ENCODE measurements at regions not wholly inside any gene's neighbourhood (a gene's known extent, or its start where the extent isn't known, plus 50 kb on each side); places are given as distances from the start of the nearest gene placed in this dataset.
A peak's percentile ranks its signal among the peaks of the same experiment; 100 is the strongest.

DNA sequence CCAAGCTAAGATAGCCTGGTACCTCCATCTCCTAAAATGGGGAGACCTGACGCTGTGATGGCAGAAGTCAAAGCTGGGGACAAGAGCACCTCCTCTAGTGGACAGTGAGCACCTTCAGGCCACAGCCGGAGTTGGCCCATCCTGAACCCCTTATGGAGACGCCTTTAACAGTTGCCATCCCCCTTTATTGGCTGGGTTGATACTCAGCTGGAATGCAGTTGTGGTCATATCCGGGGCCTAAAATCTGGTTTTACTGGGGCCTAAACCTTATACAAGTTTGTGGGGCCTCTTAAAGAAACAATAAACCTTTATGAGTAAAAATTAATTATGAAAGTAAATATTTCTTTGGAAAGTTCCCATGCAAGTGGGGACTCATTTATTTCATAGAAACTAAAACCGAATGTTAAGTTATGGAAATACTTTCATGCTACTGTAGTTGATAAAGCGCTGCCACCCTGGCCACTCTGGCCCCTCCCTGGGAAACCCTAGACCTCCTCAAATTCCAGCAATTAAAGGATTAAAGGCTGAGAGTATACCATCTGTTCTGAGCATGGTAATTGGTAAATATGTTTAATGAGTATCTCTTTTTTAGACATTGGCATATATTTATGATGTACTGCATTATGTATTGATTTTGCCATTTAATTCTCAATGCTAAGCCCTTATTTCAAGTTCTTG lies 95.1 kb upstream of the SASH1 start:
- Histone ChIP-seq H3K4me2 (no peak overlapping the region), H3K4me3 (no peak overlapping the region), H3K4me1 (no peaks in the 10 kb centered on the region), H3K27ac (no peak overlapping the region), H3K9me3 (no peaks in the 10 kb centered on the region)
- DNase-seq (ENCODE audit: low read depth in 1 of 2, low spot score in 1 of 2) (no peak), ATAC-seq (no peak), FAIRE-seq (no peak)
- TF ChIP-seq RNF2 (IDR thresholded peaks at IDR 0.05; ENCODE audit: borderline replicate concordance, low read depth) (no peak), MAZ (IDR thresholded peaks at IDR 0.05; ENCODE audit: borderline replicate concordance, low read depth, low read length) (no peak), BHLHE40 (IDR thresholded peaks at IDR 0.05; ENCODE audit: low read depth, low read length) (no peak)
- WGBS (ENCODE audit: missing lambda C conversion rate), result 80% methylated on average over 6 of the region's 6 CpGs
- ChIA-PET CTCF (interaction anchor here (0.6 to 2.9 kb wide), 3 partner anchors 67 to 1040 kb away, joined by 3 to 11 read pairs (median 3); no protein-coding TSS in a partner anchor), POLR2A (no interaction called here)

DNA sequence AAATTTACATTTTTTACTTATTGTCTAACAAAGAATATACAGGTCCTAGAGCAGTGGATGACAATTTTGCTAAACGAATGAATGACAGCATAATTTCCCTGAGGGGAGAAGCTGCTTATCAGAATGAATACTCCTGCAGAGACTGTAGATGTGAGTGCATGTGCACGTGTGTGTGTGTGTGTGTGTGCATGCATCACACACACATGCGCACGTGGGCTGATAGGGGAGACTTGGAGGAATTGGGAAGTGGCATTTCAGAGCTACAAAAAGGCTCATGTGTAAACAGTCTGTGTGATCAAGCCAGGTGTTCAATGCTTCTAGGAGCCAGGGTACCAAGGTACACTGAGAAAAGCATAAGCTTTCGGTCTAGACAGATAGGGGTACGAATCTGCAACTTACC lies 93.5 kb upstream of the SASH1 start:
- H3K4me3 ChIP-seq, result no peak overlapping the region
- no peak overlapping the region for H3K27ac ChIP-seq
- H3K4me2 ChIP-seq, result no peak overlapping the region
- POLR2A ChIA-PET, result no interaction called here
- WGBS (ENCODE audit: missing lambda C conversion rate), result 48% methylated on average over 6 of the region's 6 CpGs
- CTCF ChIA-PET, result interaction anchor here (2.9 kb wide), 1 partner anchor 72 kb away, joined by 11 read pairs; no protein-coding TSS in a partner anchor
- no peak for FAIRE-seq
- H3K9me3 ChIP-seq, result no peaks in the 10 kb centered on the region
- DNase-seq (ENCODE audit: low read depth in 1 of 2, low spot score in 1 of 2), result no peak
- H3K4me1 ChIP-seq, result no peaks in the 10 kb centered on the region
- no peak for ATAC-seq
- TF ChIP-seq MAZ (IDR thresholded peaks at IDR 0.05; ENCODE audit: borderline replicate concordance, low read depth, low read length), result no peak
- no peak for TF ChIP-seq NPAS2 (CRISPR knock-in tag; IDR thresholded peaks at IDR 0.05; ENCODE audit: borderline replicate concordance)
- TF ChIP-seq, protein P1, sequence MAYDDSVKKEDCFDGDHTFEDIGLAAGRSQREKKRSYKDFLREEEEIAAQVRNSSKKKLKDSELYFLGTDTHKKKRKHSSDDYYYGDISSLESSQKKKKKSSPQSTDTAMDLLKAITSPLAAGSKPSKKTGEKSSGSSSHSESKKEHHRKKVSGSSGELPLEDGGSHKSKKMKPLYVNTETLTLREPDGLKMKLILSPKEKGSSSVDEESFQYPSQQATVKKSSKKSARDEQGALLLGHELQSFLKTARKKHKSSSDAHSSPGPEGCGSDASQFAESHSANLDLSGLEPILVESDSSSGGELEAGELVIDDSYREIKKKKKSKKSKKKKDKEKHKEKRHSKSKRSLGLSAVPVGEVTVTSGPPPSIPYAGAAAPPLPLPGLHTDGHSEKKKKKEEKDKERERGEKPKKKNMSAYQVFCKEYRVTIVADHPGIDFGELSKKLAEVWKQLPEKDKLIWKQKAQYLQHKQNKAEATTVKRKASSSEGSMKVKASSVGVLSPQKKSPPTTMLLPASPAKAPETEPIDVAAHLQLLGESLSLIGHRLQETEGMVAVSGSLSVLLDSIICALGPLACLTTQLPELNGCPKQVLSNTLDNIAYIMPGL (CRISPR knock-in tag; IDR thresholded peaks at IDR 0.05; ENCODE audit: borderline replicate concordance), result no peak
- TF ChIP-seq HDAC2 (IDR thresholded peaks at IDR 0.05), result no peak
- no peak for TF ChIP-seq JUNB (IDR thresholded peaks at IDR 0.05)
- TF ChIP-seq, protein P2, sequence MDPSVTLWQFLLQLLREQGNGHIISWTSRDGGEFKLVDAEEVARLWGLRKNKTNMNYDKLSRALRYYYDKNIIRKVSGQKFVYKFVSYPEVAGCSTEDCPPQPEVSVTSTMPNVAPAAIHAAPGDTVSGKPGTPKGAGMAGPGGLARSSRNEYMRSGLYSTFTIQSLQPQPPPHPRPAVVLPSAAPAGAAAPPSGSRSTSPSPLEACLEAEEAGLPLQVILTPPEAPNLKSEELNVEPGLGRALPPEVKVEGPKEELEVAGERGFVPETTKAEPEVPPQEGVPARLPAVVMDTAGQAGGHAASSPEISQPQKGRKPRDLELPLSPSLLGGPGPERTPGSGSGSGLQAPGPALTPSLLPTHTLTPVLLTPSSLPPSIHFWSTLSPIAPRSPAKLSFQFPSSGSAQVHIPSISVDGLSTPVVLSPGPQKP (IDR thresholded peaks at IDR 0.05; ENCODE audit: low read depth, low read length), result no peak
- TF ChIP-seq PHF8 (IDR thresholded peaks at IDR 0.05; ENCODE audit: borderline replicate concordance, low read depth), result no peak
- TF ChIP-seq NFE2L2 (conservative IDR thresholded peaks at IDR 0.05; ENCODE audit: low read length), result no peak

DNA sequence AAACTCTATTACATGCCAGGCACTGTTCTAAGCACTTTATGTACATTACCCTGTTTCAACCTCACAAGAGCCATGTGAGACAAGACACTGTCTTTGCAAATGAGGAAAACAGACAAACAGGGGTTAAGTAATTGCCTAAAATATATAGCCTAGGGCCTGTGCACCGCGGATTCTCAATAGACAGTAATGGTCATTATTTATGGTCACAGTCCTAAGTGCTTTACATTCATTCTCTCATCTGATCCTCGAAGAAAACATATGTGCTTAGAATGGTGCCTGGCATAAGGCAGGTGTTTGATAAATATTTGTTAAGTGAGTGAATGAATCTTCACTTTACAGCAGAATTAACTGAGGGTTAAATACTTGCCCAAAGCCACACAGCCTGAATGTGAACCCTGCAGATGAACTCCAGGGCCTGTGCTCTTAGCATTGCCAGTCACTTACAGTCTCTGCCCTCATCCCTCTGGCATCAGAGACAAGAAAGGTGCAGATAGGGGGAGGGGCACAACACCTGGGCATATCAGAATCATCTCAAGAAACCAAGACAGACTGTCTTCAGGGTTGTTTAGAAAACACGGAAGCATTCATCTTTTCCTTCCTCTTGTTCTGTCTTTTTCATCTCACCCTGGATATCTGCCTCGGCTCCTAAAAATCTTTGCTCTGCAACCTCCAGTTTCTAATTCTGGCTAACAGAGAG lies 92.8 kb upstream of the SASH1 start:
- CTCF ChIA-PET, result interaction anchor here (1.2 to 4.6 kb wide), 3 partner anchors 54 to 73 kb away, joined by 3 to 33 read pairs (median 11); no protein-coding TSS in a partner anchor
- H3K27ac ChIP-seq, result no peak overlapping the region
- POLR2A ChIA-PET, result no interaction called here
- DNase-seq (ENCODE audit: low read depth in 1 of 2, low spot score in 1 of 2) (no peak), FAIRE-seq (no peak), ATAC-seq (no peak)
- TF ChIP-seq PHF8 (IDR thresholded peaks at IDR 0.05; ENCODE audit: borderline replicate concordance, low read depth), result no peak
- TF ChIP-seq CHD4 (IDR thresholded peaks at IDR 0.05; ENCODE audit: borderline replicate concordance), result no peak
- TF ChIP-seq HDAC2 (IDR thresholded peaks at IDR 0.05), result no peak
- H3K4me2 ChIP-seq, result no peak overlapping the region
- H3K4me3 ChIP-seq, result no peak overlapping the region
- 77% methylated on average over 5 of the region's 5 CpGs for WGBS (ENCODE audit: missing lambda C conversion rate)
- no peaks in the 10 kb centered on the region for H3K4me1 ChIP-seq
- H3K9me3 ChIP-seq, result no peaks in the 10 kb centered on the region

DNA sequence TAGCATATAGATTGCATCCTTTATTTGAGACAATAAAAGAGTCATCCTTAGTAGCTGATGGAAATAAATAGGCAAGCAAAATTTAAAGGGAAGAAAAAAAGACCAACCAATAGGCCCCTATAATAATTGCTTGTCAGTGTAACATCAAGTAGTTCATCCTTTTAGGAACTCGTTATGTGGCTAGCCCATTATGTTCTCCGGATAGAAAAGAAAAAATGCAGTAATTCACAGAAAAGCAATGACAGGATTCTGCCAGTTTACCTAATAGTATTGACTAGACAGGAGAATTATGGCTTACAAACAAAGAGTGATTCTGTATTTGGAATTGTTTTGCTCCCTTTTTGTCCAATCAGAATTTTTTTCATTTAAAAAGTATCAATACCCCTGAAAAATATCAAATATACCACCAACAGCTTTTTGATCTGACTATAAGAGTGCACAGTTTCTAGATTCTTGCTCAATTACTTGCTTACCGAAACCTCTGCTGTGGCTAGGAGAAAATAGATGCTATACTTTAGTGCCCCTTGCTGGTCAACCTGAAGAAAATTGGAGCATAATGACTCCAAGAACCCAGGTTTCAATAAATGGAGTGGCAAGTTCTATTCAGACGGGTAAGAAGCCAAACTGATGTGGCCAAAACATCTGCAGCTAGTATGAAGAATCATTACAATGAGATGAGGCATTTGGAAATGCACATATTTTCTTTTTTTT lies 91.5 kb upstream of the SASH1 start:
- ATAC-seq (peak; percentile 50 to 65; a peak in 2 of 6 replicates), FAIRE-seq (no peak), DNase-seq (ENCODE audit: low read depth in 1 of 2, low spot score in 1 of 2) (peak in 1 of 2 experiments; percentile 46)
- Histone ChIP-seq H3K4me3 (no peak overlapping the region), H3K27ac (no peak overlapping the region), H3K4me1 (no peaks in the 10 kb centered on the region), H3K9me3 (no peaks in the 10 kb centered on the region), H3K4me2 (no peak overlapping the region)
- ChIA-PET POLR2A (no interaction called here), CTCF (interaction anchor here (0.6 to 4.6 kb wide), 14 partner anchors 10 to 744 kb away, joined by 3 to 33 read pairs (median 4); no protein-coding TSS in a partner anchor)
- 39% methylated on average over 4 of the region's 4 CpGs for WGBS (ENCODE audit: missing lambda C conversion rate)
- no peak for TF ChIP-seq RARB (CRISPR knock-in tag; IDR thresholded peaks at IDR 0.05)
- TF ChIP-seq SMC3 (IDR thresholded peaks at IDR 0.05), result peak; percentile 38; the same call in 2 of the 3 replicates
- peak; percentile 54 to 56 for TF ChIP-seq RAD21 (conservative IDR thresholded peaks at IDR 0.05 in 1 of 2, IDR thresholded peaks at IDR 0.05 in 1 of 2)
- no peak for TF ChIP-seq MAZ (IDR thresholded peaks at IDR 0.05; ENCODE audit: borderline replicate concordance, low read depth, low read length)
- no peak for TF ChIP-seq HDAC2 (IDR thresholded peaks at IDR 0.05)
